K562 (cell line): ENCODE measurements at regions not wholly inside any gene's neighbourhood (a gene's known extent, or its start where the extent isn't known, plus 50 kb on each side); places are given as distances from the start of the nearest gene placed in this dataset.

Experiments used
- ATAC-seq: fragments of 200-7000 bp; cut with Tn5 transposase; 3 replicates; pipeline ENCODE4 v1.9.1; 2020; ENCODE audit warnings: moderate library complexity
- BruUV-seq: library from RNA; stranded (reverse); fragments of 400-500 nt; replicated peaks from 2 replicates; lab custom pipeline; 2021; lab: Mats Ljungman, UMichigan
- CTCF ChIA-PET: fragments of 300-600 bp; formaldehyde crosslinking; extraction: SDS; loops from one replicate; lab custom pipeline; 2021; ENCODE audit warnings: low intra/inter-chr PET ratio; lab: Yijun Ruan, JAX
- POLR2A ChIA-PET: fragments of 300-600, 350-650 bp; sonication (Branson Sonifier 250); formaldehyde crosslinking; extraction: SDS; loops from one replicate; lab custom pipeline; 2021; ENCODE audit warnings: antibody characterized with exemption, inconsistent platforms; lab: Yijun Ruan, JAX
- DNase-seq, 4 experiments: peaks; one replicate each; pipeline versions ENCODE4 v3.0.0 to v3.0.0-alpha.2; 2011 to 2018; ENCODE audit warnings: low spot score in 3 of 4, mixed read lengths in 3 of 4; ENCODE audit errors: extremely low read depth in 1 of 4
- FAIRE-seq: peaks from 2 replicates; lab custom pipeline; 2011; peaks lifted over from hg19 to GRCh38; lab: Jason Lieb, UNC
- H2AFZ ChIP-seq: 2 replicates; pipeline ENCODE4 v1.6.0; 2011; ENCODE audit warnings: low read depth, low read length, control low read depth, inconsistent platforms
- H3K27ac ChIP-seq: fragments of 200-600 bp; 3 replicates; pipeline ENCODE4 v1.8.0; 2011; ENCODE audit warnings: low read depth, mild to moderate bottlenecking, control low read depth, inconsistent platforms, low read length, moderate library complexity, mixed read lengths; ENCODE audit errors: extremely low read depth
- H3K27me3 ChIP-seq, 2 experiments: fragments of 300-600 bp in 1 of 2; 2 replicates in 1 of 2; 3 replicates in 1 of 2; pipeline versions ENCODE4 v1.6.0 to v1.8.0; 2011; ENCODE audit warnings: inconsistent platforms in 2 of 2, low read length in 2 of 2, mild to moderate bottlenecking in 1 of 2, mixed read lengths in 1 of 2, moderate library complexity in 1 of 2; ENCODE audit not compliant: control insufficient read depth in 2 of 2, insufficient read depth in 2 of 2
- H3K36me3 ChIP-seq: fragments of 300-600 bp; 3 replicates; pipeline ENCODE4 v1.8.0; 2011; ENCODE audit warnings: mild to moderate bottlenecking, low read length, inconsistent platforms; ENCODE audit not compliant: control insufficient read depth, insufficient read depth
- H3K4me1 ChIP-seq, 2 experiments: fragments of 200-600 bp in 1 of 2; replicated peaks in 1 of 2; 2 replicates in 1 of 2; 3 replicates in 1 of 2; pipeline versions ENCODE4 v1.5.1 to v1.8.0; 2011; ENCODE audit warnings: inconsistent platforms in 2 of 2, low read length in 2 of 2, mild to moderate bottlenecking in 1 of 2, mixed read lengths in 1 of 2, moderate library complexity in 1 of 2; ENCODE audit not compliant: control insufficient read depth in 2 of 2, insufficient read depth in 2 of 2
- H3K4me2 ChIP-seq: 2 replicates; pipeline ENCODE4 v1.6.1; 2011; ENCODE audit warnings: low read length, control low read depth, inconsistent platforms, mixed read lengths; ENCODE audit not compliant: insufficient read depth
- H3K4me3 ChIP-seq: fragments of 200-600 bp; sonication (generic), shearing (Covaris generic); 2 replicates; pipeline ENCODE4 v1.5.1; 2016; ENCODE audit warnings: control low read depth, inconsistent platforms
- H3K79me2 ChIP-seq: fragments of 200-600 bp; 3 replicates; pipeline ENCODE4 v1.8.0; 2011; ENCODE audit warnings: low read length, inconsistent platforms; ENCODE audit not compliant: control insufficient read depth, insufficient read depth
- H3K9ac ChIP-seq, 2 experiments: 2 replicates each; pipeline versions ENCODE4 v1.6.0 to v1.6.1; 2011; ENCODE audit warnings: low read depth in 2 of 2, low read length in 2 of 2, control low read depth in 1 of 2, inconsistent platforms in 1 of 2, mild to moderate bottlenecking in 1 of 2, mixed read lengths in 1 of 2; ENCODE audit not compliant: insufficient read depth in 1 of 2
- H3K9me1 ChIP-seq: one replicate; pipeline ENCODE4 v1.6.0; 2011; ENCODE audit warnings: inconsistent platforms, mild to moderate bottlenecking, low read length, moderate library complexity; ENCODE audit not compliant: control insufficient read depth, insufficient read depth
- H3K9me3 ChIP-seq: replicated peaks from 2 replicates; pipeline ENCODE4 v1.5.1; 2011; ENCODE audit warnings: low read depth, low read length, inconsistent platforms; ENCODE audit not compliant: control insufficient read depth, insufficient read depth
- H4K20me1 ChIP-seq: replicated peaks from 2 replicates; pipeline ENCODE4 v1.6.1; 2011; ENCODE audit warnings: low read length, inconsistent platforms, mixed read lengths; ENCODE audit not compliant: control insufficient read depth, insufficient read depth
- MIER1 ChIP-seq: fragments of 450-650 bp; IDR thresholded peaks from 2 replicates; pipeline ENCODE4 v1.6.1; 2016; ENCODE audit warnings: antibody characterized with exemption, mild to moderate bottlenecking, low read depth
- TAL1 ChIP-seq: fragments of 450-650 bp; IDR thresholded peaks from 2 replicates; pipeline ENCODE4 v1.6.1; 2016; ENCODE audit warnings: mild to moderate bottlenecking
- WGBS: fragments of 100-300 bp; shearing (Covaris generic); methylation state at CpG from one replicate; pipeline ENCODE4 v1.1.6; 2016; ENCODE audit warnings: low coverage, mixed read lengths; ENCODE audit not compliant: insufficient coverage; ENCODE audit errors: missing lambda C conversion rate; 5-methylcytosine and 5-hydroxymethylcytosine counted together
- in situ Hi-C: fragments of 300-500 bp; cut with MboI; formaldehyde crosslinking; loops from 4 replicates; pipeline ENCODE4 v1.15.0; 2018; ENCODE audit warnings: inconsistent platforms, mixed read lengths
- intact Hi-C: fragments of 100-400 bp; cut with micrococcal nuclease; formaldehyde crosslinking; loops from 2 replicates; pipeline ENCODE4 v1.14.2; 2022
- TF ChIP-seq, protein P1 (sequence below): fragments of 250-450 bp; sonication (Bioruptor Pico); IDR thresholded peaks from 2 replicates; pipeline ENCODE4 v1.4.0; 2020

DNA sequence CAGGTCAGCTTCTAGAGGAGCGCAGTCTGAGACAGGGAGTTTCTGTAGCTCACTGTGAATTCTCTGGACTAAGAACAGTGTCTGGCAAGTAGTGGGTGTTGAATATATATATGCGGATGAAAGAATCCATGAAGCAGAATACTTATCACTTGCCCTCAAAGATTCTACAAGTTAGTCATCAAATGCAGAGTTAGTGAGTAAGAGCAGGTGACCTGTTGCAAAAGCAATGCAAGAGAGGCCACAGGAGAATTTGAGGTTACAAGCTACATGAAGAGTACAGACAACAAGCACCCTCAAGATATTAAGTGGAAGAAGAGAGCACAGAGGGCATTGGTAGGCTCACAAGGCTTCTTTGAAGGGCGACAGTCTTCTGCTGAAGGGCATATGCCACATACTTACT is 103.4 kb upstream of the BTBD3 start:
- no TSS peak for BruUV-seq
- H3K36me3 ChIP-seq = no peaks in the 10 kb centered on the region
- H4K20me1 ChIP-seq = no peaks in the 10 kb centered on the region
- POLR2A ChIA-PET = no interaction called here
- H3K79me2 ChIP-seq = no peaks in the 10 kb centered on the region
- H3K9me1 ChIP-seq = no peaks in the 10 kb centered on the region
- no peak overlapping the region for H3K27ac ChIP-seq
- no peak for DNase-seq
- no peak overlapping the region for H2AFZ ChIP-seq
- H3K9ac ChIP-seq = no peak overlapping the region
- no peak overlapping the region for H3K4me3 ChIP-seq
- no peak overlapping the region for H3K4me2 ChIP-seq
- no peaks in the 10 kb centered on the region for H3K9me3 ChIP-seq
- H3K27me3 ChIP-seq = no peaks in the 10 kb centered on the region
- intact Hi-C loops = no loop called here
- WGBS = 0% methylated on average over 3 of the region's 3 CpGs
- CTCF ChIA-PET = no interaction called here
- no peak for FAIRE-seq
- no peaks in the 10 kb centered on the region for H3K4me1 ChIP-seq
- in situ Hi-C loops = no loop called here
- TF ChIP-seq MIER1 (no peak), TAL1 (no peak)
- TF ChIP-seq, protein P1, sequence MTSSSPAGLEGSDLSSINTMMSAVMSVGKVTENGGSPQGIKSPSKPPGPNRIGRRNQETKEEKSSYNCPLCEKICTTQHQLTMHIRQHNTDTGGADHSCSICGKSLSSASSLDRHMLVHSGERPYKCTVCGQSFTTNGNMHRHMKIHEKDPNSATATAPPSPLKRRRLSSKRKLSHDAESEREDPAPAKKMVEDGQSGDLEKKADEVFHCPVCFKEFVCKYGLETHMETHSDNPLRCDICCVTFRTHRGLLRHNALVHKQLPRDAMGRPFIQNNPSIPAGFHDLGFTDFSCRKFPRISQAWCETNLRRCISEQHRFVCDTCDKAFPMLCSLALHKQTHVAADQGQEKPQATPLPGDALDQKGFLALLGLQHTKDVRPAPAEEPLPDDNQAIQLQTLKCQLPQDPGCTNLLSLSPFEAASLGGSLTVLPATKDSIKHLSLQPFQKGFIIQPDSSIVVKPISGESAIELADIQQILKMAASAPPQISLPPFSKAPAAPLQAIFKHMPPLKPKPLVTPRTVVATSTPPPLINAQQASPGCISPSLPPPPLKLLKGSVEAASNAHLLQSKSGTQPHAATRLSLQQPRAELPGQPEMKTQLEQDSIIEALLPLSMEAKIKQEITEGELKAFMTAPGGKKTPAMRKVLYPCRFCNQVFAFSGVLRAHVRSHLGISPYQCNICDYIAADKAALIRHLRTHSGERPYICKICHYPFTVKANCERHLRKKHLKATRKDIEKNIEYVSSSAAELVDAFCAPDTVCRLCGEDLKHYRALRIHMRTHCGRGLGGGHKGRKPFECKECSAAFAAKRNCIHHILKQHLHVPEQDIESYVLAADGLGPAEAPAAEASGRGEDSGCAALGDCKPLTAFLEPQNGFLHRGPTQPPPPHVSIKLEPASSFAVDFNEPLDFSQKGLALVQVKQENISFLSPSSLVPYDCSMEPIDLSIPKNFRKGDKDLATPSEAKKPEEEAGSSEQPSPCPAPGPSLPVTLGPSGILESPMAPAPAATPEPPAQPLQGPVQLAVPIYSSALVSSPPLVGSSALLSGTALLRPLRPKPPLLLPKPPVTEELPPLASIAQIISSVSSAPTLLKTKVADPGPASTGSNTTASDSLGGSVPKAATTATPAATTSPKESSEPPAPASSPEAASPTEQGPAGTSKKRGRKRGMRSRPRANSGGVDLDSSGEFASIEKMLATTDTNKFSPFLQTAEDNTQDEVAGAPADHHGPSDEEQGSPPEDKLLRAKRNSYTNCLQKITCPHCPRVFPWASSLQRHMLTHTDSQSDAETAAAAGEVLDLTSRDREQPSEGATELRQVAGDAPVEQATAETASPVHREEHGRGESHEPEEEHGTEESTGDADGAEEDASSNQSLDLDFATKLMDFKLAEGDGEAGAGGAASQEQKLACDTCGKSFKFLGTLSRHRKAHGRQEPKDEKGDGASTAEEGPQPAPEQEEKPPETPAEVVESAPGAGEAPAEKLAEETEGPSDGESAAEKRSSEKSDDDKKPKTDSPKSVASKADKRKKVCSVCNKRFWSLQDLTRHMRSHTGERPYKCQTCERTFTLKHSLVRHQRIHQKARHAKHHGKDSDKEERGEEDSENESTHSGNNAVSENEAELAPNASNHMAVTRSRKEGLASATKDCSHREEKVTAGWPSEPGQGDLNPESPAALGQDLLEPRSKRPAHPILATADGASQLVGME (CRISPR knock-in tag) = no peak
- TF ChIP-seq, all 486 proteins: peak for 0
- no peak for ATAC-seq
